GM12891 (cell line): ENCODE measurements at regions not wholly inside any gene's neighbourhood (a gene's known extent, or its start where the extent isn't known, plus 50 kb on each side); places are given as distances from the start of the nearest gene placed in this dataset.

Source experiments
- POLR2AphosphoS5 ChIP-seq: IDR thresholded peaks from 2 replicates; pipeline ENCODE4 v1.6.1; 2011; ENCODE audit warnings: low read depth, low read length, control low read depth
- TAF1 ChIP-seq: IDR thresholded peaks from 2 replicates; pipeline ENCODE4 v1.6.1; 2011; ENCODE audit warnings: low read depth, low read length, control low read depth

DNA sequence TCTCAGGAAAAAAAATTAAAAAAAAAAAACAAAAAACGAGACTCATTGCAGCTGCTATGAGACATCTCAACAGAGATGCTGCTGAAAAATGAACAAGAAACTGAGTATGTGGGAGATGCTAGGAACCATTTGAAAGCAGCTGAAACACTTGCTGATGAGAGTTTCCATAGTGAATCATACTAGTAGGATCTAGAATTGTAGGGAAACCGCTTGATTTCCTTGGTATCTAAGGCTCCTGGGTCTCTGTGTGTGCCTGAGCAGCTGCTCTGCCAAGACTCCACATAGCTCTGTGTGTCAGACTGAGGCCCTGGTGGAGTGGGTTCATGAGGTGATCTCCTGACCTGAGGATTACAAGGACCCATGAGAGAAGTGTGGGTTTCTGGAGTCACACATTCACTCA lies 313.4 kb upstream of the NECTIN3 start:
- TF ChIP-seq TAF1: no peak
- no peak for TF ChIP-seq POLR2AphosphoS5
